Stomach smooth muscle (tissue), 2 donors: ENCODE measurements at regions not wholly inside any gene's neighbourhood (a gene's known extent, or its start where the extent isn't known, plus 50 kb on each side); places are given as distances from the start of the nearest gene placed in this dataset.

ENCODE experiments used
- H3K27ac ChIP-seq: one replicate; pipeline ENCODE4 v1.7.0; 2013; ENCODE audit warnings: mild to moderate bottlenecking, low read length, inconsistent platforms
- H3K27me3 ChIP-seq, 2 donors: one replicate each; pipeline ENCODE4 v1.7.0; 2013; ENCODE audit warnings: low read length in 2 of 2; ENCODE audit not compliant: insufficient read depth in 2 of 2, control insufficient read depth in 1 of 2
- H3K36me3 ChIP-seq, 2 donors: one replicate each; pipeline ENCODE4 v1.7.0; 2013; ENCODE audit warnings: low read length in 2 of 2; ENCODE audit not compliant: control insufficient read depth in 2 of 2, insufficient read depth in 2 of 2
- H3K4me1 ChIP-seq: one replicate; pipeline ENCODE4 v1.7.0; 2013; ENCODE audit warnings: low read length; ENCODE audit not compliant: control insufficient read depth, insufficient read depth
- H3K4me3 ChIP-seq, 2 donors: one replicate each; pipeline ENCODE4 v1.7.0; 2013; ENCODE audit warnings: low read length in 2 of 2
- H3K9ac ChIP-seq, 2 donors: one replicate each; pipeline ENCODE4 v1.7.0; 2013; ENCODE audit warnings: low read length in 2 of 2, mild to moderate bottlenecking in 1 of 2
- H3K9me3 ChIP-seq, 2 donors: one replicate each; pipeline ENCODE4 v1.7.0; 2013; ENCODE audit warnings: low read length in 2 of 2; ENCODE audit not compliant: control insufficient read depth in 2 of 2
- donor health status: healthy.
- donor health status: Pancreatic carcinoma.

DNA sequence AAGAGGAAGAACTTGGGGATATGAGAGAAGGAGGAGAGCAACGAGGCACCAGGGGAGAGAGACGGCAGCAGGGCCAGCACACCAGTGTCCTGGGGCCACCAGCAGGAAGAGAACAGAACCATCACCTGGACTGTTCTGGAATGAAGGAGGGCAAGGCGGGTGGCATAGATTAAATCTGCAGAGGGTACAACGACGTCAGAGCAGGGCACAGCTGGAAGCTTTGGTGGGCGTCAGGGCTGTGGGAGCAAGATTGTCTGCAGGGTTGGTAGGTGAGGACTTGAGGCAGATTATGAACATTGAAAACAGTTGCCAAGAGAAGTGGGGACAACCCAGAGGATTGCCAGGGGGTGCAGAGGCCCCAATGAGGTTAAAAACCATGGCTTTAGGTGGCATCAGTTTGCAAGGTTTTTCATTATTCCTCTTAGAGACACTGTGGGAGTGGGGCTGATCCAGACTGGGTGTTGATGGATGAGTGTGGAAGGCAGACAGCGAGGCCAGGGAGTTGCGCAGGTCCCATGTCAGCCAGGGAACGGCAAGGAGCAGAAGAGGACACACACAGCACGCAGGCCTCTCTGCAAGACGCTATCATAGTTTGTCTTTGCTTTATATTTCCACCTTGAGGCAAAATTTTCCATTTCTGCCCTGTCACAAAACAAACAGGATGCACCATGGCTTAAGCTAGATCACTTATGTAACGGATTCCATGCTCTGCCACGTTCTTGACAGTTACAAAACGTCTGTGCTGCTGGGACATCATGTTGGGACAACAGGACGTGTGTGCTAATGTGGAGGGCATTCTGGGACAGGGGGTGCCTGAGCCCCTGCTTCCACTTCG lies 52.5 kb upstream of the LEP start:
- Histone ChIP-seq H3K27me3 (peaks cover 5 to 35% of the 10 kb centered on the region in 2 donors), H3K9ac (no peak overlapping the region)

DNA sequence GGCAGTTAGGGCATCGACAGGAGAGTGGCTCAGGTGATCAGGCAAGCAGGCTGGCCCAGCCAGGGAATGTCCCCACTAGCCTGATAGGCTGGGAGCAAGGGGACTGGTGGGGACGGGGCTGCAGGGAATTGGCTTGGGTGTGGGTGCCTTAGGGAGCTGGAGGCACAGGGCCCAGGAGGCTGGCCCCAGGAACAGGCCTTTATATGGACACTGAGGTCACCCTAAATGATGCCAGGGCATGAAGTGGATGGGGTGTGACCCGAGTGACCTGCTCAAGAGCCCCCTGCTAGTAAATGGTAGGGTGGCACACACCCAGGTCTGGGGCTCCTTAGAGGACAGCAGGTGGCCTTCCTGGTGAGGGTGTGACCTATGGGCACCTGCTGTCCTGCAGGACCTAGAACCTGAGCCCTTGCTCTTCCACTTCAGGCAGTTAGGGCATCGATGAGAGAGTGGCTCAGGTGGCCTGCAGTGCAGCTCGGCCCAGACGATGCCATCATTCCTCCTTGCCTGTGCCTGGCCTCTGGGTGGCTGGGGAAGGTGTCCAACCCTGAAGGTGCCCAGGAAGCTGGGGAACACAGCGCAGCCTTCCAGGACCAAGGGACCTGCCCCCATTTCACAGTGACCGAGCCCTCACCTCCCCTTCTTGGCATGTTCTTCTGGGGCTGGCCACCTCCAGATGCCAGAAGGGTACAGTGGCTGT lies 51.7 kb upstream of the LEP start:
- Histone ChIP-seq H3K27me3 (peaks cover 5 to 33% of the 10 kb centered on the region in 2 donors), H3K4me3 (no peak overlapping the region), H3K36me3 (no peaks in the 10 kb centered on the region), H3K4me1 (no peaks in the 10 kb centered on the region), H3K9me3 (peaks cover 1 to 4% of the 10 kb centered on the region in 2 donors), H3K9ac (no peak overlapping the region), H3K27ac (no peak overlapping the region)

More for the DNA sequence above, 52.5 kb upstream of the LEP start:
- Histone ChIP-seq H3K36me3 (no peaks in the 10 kb centered on the region), H3K4me3 (no peak overlapping the region), H3K27ac (no peak overlapping the region), H3K9me3 (no peaks in the 10 kb centered on the region), H3K4me1 (no peaks in the 10 kb centered on the region)

DNA sequence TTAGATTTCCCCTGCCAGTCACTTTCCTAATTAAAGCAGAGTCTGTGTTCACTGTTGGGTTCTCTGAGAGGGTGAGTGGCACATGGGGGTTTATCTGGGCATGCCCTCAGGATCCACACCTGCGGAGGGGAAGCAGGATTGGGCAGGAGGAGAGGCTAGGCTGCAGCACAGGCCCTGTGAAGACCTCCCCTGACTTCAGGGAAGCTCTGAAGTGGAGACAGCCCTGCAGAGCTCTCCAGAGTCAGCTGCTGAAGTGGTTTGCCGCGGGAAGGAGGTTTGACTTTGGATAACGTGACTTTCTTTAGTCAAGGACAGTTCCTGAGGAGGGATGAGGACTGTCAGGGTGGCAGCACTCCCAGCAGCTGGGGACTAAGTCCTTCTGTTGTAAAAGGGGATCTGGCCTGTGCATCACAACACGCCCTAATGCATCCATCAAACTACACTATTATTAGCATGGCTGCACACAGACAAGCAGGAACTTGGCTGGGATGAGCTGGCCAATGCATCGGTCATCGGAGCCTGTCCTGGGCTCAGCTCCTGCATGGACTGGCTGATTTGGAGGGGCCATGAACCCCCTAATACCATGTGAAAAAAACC lies 50.9 kb upstream of the LEP start:
- no peak overlapping the region for H3K4me3 ChIP-seq
- no peaks in the 10 kb centered on the region for H3K4me1 ChIP-seq
- H3K9me3 ChIP-seq, result peaks cover 5 to 8% of the 10 kb centered on the region in 2 donors
- no peak overlapping the region for H3K27ac ChIP-seq
- H3K36me3 ChIP-seq, result no peaks in the 10 kb centered on the region
- H3K9ac ChIP-seq, result no peak overlapping the region
- peaks cover 5 to 33% of the 10 kb centered on the region in 2 donors for H3K27me3 ChIP-seq

DNA sequence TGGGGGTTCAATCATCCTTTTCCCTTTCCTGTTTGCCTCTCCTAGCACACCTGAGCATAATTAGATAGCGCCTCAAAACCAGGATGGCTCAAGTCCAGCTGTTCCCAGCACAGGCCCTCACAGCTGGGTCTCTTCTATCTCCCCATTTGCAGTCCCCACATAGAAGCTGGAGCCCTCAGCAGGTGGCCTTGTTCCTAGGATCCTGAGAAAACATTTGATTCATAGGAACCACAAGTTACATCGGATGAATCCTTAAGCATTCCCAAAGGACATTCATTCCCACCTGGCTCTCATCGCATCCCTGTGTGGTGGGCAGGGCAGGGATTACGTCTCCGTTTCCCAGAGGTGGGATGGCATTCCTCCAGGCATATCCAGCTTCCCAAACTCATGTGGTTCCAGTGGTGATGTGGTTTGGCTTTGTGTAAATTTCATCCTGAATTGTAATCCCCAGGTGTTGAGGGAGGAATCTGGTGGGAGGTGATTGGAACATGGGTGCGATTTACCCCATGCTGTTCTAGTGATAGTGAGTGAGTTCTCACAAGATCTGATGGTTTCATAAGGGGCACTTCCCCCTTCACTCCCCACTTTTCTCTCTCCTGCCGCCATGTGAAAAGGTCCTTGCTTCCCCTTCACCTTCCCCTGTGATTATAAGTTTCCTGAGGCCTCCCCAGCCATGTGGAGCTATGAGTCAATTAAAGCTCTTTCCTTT lies 49.8 kb upstream of the LEP start:
- H3K36me3 ChIP-seq, result no peaks in the 10 kb centered on the region
- peaks cover 5 to 8% of the 10 kb centered on the region in 2 donors for H3K9me3 ChIP-seq
- H3K9ac ChIP-seq, result no peak overlapping the region
- no peak overlapping the region for H3K27ac ChIP-seq
- H3K4me1 ChIP-seq, result no peaks in the 10 kb centered on the region
- H3K4me3 ChIP-seq, result no peak overlapping the region
- H3K27me3 ChIP-seq, result peaks cover 5 to 33% of the 10 kb centered on the region in 2 donors
